Midbrain (tissue), 1 donor: ENCODE measurements at regions not wholly inside any gene's neighbourhood (a gene's known extent, or its start where the extent isn't known, plus 50 kb on each side); places are given as distances from the start of the nearest gene placed in this dataset.
"Not testable (repeated sequence)": the region's sequence is repeated elsewhere in the genome, so short reads cannot be mapped to it uniquely, and the experiment has no call there.

ENCODE experiments used
- DNase-seq: peaks from one replicate; lab custom pipeline; 2025; lab: John Stamatoyannopoulos, UW

GRCh38 chr10:123318516-123318915, 164.3 kb downstream of the BUB3 start:
- DNase-seq = no peak

DNA sequence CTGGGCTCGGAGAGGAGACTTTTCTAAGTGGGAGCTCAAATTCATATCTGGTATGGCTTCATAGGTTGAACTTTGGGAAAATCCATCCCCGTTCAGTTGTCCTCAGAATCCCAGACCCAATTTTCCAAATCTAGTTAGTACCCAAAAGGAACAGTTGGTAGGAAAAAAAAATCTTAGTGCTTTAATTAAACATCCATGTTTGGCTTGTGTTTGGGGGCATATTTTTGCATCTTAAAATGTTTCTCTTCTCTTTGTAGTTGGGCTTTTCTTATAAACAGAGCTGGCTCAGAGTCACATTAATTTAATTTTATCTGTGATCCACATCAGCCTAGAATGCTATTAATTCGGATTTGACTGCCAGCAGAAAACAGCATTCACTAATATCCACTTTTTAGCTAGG, 165.9 kb downstream of the BUB3 start:
- no peak for DNase-seq

DNA sequence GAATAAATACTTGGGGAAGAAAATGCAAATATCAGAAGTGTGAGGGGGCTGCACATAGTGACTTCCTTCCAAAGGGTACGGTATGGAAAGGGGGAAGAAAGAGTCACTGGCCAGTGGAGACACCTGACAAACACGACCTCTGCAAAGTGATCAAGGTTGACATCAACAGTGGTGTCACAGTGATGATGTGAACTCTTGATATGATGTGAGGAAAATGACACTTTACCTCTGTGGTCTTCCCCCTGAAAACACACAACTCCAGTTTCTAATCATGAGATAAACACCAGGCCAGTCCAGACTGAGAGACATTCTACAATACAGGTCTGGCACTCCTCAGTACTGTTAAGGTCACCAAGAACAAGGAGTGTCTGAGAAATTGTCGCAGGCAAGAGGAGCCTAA, 169.7 kb downstream of the BUB3 start:
- DNase-seq = no peak

- DNase-seq = no peak
These were observed 171.5 kb downstream of the BUB3 start for GRCh38 chr10:123325663-123326190.

DNA sequence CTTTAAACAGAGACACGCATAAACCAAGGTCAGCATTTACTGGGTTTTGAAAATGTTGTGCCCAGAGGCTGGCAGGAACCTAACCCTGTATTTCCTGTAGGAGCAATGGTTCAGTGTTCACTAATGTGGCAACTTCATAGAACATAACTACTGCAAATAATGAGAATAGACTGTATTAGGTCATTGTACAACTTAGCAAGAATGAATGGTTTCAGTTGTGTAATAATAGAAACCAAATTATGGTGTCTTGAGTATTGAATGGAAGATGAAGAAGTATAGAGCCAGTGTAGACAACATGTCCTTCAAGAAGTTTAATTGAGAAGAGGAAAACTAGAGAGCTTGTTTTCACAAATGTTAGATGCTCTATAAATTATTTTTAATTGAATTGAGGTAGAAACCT, 172.5 kb downstream of the BUB3 start:
- DNase-seq = no peak

DNA sequence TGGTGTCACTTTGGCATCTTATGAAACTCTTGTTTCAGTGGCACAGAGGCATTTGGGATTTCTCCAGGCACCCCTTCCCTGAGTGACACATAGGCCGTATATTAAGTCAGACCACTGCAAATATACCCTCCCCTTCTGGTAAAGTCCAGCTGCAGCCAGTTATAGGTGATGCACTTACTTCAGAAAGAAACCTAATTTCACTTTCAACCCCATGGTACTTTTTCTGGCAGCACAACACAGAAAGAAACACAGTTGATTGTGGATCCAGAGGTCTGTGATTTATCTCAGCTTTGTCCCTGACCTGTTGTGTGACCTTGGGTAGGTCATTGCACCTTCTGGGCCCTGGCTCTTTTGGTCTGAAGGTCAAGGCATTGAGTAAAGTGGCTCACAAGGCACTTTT, 173.2 kb downstream of the BUB3 start:
- DNase-seq = no peak

DNA sequence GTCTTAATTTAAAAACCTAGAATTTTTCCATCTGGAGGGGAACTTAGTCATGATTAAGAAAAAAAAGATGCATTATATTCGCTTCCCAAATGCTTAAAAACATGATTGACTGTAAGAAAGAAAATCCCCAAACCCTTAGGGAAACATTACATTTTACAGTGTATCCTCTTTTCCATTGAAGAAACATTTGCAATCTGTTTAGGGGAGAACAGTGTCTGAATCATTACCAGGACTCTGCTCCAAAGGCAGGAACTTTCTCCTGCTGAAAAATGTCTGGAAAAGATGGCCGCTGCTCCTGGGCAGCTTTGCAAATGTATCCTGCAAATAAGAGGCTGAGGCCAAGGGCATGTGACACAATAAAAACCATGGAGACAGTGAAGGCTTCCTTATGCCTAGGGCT, 173.7 kb downstream of the BUB3 start:
- DNase-seq = no peak

- peak; percentile 51 for DNase-seq
These were observed 177.2 kb downstream of the BUB3 start for GRCh38 chr10:123331438-123331837.

GRCh38 chr10:123346581-123346980, 192.4 kb downstream of the BUB3 start:
- no peak for DNase-seq

DNA sequence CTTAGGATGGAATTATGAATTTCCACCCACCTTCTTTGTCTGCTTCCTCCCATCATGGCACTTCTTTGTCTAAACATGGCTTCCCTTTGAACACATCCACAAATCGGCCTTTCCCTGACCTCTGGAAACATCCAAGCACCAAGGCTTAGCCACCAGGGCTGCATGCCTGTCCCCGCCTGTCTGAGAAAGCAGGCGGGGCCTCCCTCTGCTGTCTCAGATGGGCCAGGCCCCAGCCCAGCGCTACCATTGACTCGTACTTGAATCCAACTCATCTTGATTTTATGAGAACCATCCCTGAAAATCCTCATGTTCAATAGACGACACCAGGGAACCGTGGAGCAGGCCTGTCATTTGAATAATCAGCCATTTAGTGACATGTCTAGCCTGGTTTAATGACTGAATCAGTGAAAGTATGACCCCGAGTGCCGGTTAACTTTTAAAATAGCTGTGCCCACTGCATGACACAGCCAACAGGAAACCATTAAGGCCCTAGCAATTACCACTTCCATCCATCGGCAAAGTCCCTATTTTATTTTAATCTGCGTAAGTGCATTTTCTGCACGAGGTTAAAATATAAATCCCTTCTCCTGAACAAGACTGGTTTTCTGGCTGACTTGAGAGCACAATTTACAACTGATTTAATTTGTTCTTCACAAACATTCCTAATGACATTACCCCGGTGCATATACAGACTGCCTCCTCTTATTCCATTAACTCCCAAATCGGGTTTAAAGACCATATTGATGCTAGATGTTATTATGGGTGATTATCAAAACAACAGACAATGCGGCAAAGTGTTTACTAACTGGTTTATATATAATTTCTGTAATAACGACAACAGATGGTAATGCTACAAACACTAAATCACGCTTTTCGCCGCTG, 194.7 kb downstream of the BUB3 start:
- no peak for DNase-seq

DNA sequence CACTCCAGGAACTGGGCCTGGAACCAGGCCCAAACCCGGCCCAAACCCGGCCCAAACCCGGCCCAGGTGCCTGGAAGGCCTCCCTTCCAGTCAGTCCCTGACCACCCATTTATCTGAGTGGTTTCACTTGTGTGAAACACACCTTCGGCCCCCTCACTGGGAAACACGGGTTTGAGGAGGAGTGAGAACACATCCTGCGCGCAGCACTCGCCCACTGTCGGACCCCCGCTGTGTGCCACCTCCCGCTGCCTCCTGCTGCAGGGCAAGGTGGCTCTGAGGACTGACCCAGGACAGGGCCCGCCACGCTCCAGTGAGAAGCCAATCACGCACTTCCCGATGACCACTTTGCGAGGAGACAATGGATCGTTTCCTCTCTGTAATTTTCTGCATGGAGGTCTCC, 197.5 kb downstream of the BUB3 start:
- no peak for DNase-seq

DNA sequence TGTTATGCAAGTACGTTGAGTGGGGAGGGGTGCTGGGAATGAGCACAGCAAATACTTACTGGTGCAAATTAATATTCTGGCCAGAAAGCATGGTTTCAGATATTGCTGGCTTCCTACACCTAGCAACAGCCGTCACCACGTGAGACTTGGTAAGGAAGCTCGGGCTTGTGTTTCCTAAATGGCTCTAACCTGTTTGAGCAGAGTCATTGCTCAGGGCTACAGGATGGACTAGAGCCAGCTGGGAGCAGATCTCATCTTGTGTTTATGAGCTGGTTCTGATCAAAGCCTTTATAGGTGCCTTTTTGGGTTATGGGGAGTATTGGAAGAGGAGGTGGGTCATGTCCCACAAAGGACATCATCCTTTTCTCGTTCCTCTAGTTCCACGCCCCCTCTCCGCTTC, 200.3 kb downstream of the BUB3 start:
- no peak for DNase-seq

DNA sequence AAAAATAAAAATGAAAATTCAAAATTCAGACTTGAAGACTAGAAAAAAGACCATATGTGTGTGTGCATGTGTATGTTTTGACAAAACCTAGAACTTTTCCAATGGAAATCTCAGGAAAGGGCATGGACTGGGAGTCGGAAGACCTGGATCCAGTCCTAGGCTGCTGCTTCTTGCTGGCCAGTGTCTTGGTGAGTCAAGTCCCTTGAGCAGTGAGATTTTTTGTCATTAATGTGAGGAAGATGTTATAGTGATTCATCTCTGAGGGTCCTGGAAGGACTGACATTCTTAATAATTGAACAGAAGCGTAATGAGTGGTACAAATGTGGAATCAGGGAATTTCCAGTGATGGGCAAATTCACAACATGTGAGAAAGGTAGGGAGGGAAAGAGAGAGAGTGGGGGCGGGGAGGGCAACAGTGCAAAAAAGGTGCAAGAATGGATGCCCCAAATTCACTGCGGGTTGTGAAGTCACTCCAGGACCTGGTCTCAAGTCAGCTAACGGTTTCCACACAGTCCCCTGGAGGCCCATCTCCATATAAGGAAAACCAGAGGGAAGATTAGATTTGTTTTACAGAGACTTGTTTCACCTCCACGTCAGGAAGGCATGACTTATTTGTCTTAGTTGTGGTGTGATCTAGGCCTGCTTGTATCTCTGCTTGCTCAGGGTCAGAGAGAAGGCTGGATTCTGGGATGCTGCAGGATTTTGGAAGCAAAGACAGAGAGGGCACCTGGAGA, 201.7 kb downstream of the BUB3 start:
- no peak for DNase-seq

GRCh38 chr10:123356799-123357198, 202.6 kb downstream of the BUB3 start:
- no peak for DNase-seq

GRCh38 chr10:123357421-123357930, 203.3 kb downstream of the BUB3 start:
- DNase-seq = no peak

DNA sequence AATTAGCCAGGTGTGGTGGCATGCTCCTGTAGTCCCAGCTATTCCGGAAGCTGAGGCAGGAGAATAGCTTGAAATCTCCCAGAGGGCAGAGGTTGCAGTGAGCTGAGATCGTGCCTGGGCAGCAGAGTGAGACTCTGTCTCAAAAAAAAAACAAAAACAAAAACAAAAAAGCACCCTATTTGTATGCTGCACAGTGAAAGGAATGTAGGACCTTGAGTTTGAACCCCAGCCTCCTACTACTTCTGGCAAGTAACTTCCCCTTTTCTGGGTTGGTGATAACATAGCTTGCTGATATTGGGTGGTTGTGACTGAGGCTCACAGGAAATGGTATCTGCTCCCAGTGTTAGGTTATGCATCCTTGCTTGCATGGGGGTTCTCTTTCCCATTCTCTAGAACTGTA, 205.3 kb downstream of the BUB3 start:
- DNase-seq = no peak

- DNase-seq = no peak
These were observed 207.6 kb downstream of the BUB3 start for GRCh38 chr10:123361832-123362231.

GRCh38 chr10:123367195-123367594, 213.0 kb downstream of the BUB3 start:
- DNase-seq = peak; percentile 83

GRCh38 chr10:123371626-123372025, 217.4 kb downstream of the BUB3 start:
- DNase-seq = not testable (repeated sequence)

- DNase-seq = no peak
These were observed 219.4 kb downstream of the BUB3 start for GRCh38 chr10:123373591-123373990.

- DNase-seq = no peak
These were observed 220.9 kb downstream of the BUB3 start for GRCh38 chr10:123375097-123375496.

- no peak for DNase-seq
These were observed 221.5 kb downstream of the BUB3 start for GRCh38 chr10:123375738-123376137.

DNA sequence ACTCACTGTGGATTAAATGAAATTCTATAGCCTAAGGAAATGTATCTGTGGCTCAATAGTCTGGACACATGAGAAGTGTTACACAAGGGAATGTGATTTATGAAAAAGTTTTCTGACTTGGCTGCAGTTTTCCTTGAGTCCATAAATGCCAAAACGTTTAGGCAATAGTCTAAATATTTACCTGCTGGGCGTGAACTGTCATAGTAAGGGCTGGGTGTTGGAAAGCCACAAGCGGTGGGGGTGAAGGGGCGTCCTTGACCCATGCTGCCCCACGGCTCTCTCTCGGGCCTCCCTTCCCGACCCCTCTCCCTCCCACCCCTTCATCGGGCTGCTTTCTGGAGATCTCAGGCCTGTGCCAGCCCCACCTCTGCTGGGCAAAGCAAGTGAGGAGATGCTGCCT, 223.7 kb downstream of the BUB3 start:
- no peak for DNase-seq
